ENCODE measurements at regions not wholly inside any gene's neighbourhood (a gene's known extent, or its start where the extent isn't known, plus 50 kb on each side); places are given as distances from the start of the nearest gene placed in this dataset.

- no peak for TF ChIP-seq CTCF (IDR thresholded peaks at IDR 0.05)
- no peak for TF ChIP-seq POLR2A (IDR thresholded peaks at IDR 0.05)
Measured at GRCh38 chr13:111620586-111620985, 300.1 kb downstream of the TEX29 start.

All from uterus (tissue), 2 donors.